ENCODE measurements at regions not wholly inside any gene's neighbourhood (a gene's known extent, or its start where the extent isn't known, plus 50 kb on each side); places are given as distances from the start of the nearest gene placed in this dataset.

DNA sequence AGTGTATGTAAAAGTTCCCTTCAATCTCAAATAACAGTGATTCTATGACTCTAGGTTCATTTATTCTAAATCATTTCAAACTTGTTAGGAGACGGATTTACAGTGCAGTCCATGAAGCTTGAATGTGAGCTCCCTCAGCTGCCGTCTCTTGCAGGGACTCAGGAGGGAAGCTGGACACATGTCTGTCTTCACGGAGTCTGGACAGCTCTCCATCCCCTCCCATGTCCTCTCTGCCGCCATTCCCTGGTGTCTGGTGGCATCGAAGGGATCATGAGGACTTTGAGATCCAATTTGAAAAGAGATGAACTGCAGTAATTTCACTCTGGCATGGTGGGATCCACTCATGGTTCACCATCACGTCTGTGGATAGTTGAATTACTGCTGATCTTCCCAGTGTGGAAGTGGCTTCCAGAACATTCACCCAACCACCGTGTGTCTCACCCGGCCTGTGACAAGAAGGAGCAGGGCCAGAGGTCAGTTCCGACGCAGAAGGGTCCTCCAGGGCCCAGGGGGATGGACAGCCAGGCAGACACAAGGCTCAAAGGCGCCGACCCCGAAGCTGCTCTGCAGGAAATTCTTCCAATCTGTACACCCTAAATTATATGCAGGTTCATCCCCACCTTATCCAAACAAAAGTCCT lies 370.1 kb downstream of the THBS2 start:
- TF ChIP-seq CTCF (IDR thresholded peaks at IDR 0.05) (no peak), POLR2AphosphoS5 (IDR thresholded peaks at IDR 0.05) (no peak)
